ENCODE measurements at regions not wholly inside any gene's neighbourhood (a gene's known extent, or its start where the extent isn't known, plus 50 kb on each side); places are given as distances from the start of the nearest gene placed in this dataset.

- no peak for TF ChIP-seq CTCF (IDR thresholded peaks at IDR 0.05)
- no peak for TF ChIP-seq POLR2A (IDR thresholded peaks at IDR 0.05)
Measured at GRCh38 chr15:70490838-70491155, 272.6 kb downstream of the UACA start.
